OCI-LY1 (cell line): ENCODE measurements at regions not wholly inside any gene's neighbourhood (a gene's known extent, or its start where the extent isn't known, plus 50 kb on each side); places are given as distances from the start of the nearest gene placed in this dataset.
A peak's percentile ranks its signal among the peaks of the same experiment; 100 is the strongest.

Experiments used
- H2AFZ ChIP-seq: fragments of 200-600 bp; sonication (generic), shearing (Covaris generic); 2 replicates; pipeline ENCODE4 v1.6.0; 2014; ENCODE audit warnings: antibody characterized with exemption, mild to moderate bottlenecking, low read length
- H3F3A ChIP-seq: fragments of 200-600 bp; sonication (generic), shearing (Covaris generic); 2 replicates; pipeline ENCODE4 v1.6.0; 2014; ENCODE audit warnings: mild to moderate bottlenecking, antibody characterized with exemption, low read length, moderate library complexity; ENCODE audit not compliant: insufficient read depth
- H3K27ac ChIP-seq: fragments of 200-600 bp; sonication (generic); 2 replicates; pipeline ENCODE4 v1.5.1; 2014; ENCODE audit warnings: low read length, mixed run types, mild to moderate bottlenecking, low read depth; ENCODE audit not compliant: poor library complexity, severe bottlenecking
- H3K27me3 ChIP-seq: fragments of 200-600 bp; sonication (generic); 2 replicates; pipeline ENCODE4 v1.6.0; 2014; ENCODE audit warnings: antibody characterized with exemption, mild to moderate bottlenecking, low read length, moderate library complexity; ENCODE audit not compliant: insufficient read depth
- H3K36me3 ChIP-seq: fragments of 200-600 bp; sonication (generic); 2 replicates; pipeline ENCODE4 v1.6.1; 2014; ENCODE audit warnings: mild to moderate bottlenecking, antibody characterized with exemption, low read length, moderate library complexity, mixed read lengths; ENCODE audit not compliant: insufficient read depth
- H3K4me1 ChIP-seq: fragments of 200-600 bp; sonication (generic); 2 replicates; pipeline ENCODE4 v1.5.1; 2014; ENCODE audit warnings: mild to moderate bottlenecking, low read length, moderate library complexity; ENCODE audit not compliant: insufficient read depth, severe bottlenecking
- H3K4me2 ChIP-seq: fragments of 200-600 bp; sonication (generic), shearing (Covaris generic); 2 replicates; pipeline ENCODE4 v1.6.1; 2014; ENCODE audit warnings: low read length
- H3K4me3 ChIP-seq: fragments of 200-600 bp; sonication (generic); 2 replicates; pipeline ENCODE4 v1.5.1; 2014; ENCODE audit warnings: low read length, low read depth, mild to moderate bottlenecking, mixed read lengths; ENCODE audit not compliant: poor library complexity, severe bottlenecking
- H3K79me2 ChIP-seq: fragments of 200-600 bp; shearing (Covaris generic); 2 replicates; pipeline ENCODE4 v1.6.1; 2016; ENCODE audit warnings: mixed run types, low read length, mixed read lengths; ENCODE audit not compliant: insufficient read depth
- H3K9ac ChIP-seq: fragments of 200-600 bp; sonication (generic), shearing (Covaris generic); 2 replicates; pipeline ENCODE4 v1.6.1; 2014; ENCODE audit warnings: mild to moderate bottlenecking, low read length, mixed read lengths
- H3K9me2 ChIP-seq: fragments of 200-600 bp; sonication (generic), shearing (Covaris generic); 2 replicates; pipeline ENCODE4 v1.6.1; 2014; ENCODE audit warnings: low read depth, mild to moderate bottlenecking, low read length, mixed read lengths
- H3K9me3 ChIP-seq: fragments of 200-600 bp; shearing (Covaris generic); 2 replicates; pipeline ENCODE4 v1.6.1; 2014; ENCODE audit warnings: low read length, mixed read lengths
- H4K20me1 ChIP-seq: fragments of 200-600 bp; sonication (generic), shearing (Covaris generic); 2 replicates; pipeline ENCODE4 v1.6.0; 2016; ENCODE audit warnings: mild to moderate bottlenecking, low read length; ENCODE audit not compliant: insufficient read depth
- CTCF ChIP-seq: fragments of 200-600 bp; sonication (generic), shearing (Covaris generic); IDR thresholded peaks from 2 replicates; pipeline ENCODE4 v1.5.1; 2017; ENCODE audit warnings: mild to moderate bottlenecking, antibody characterized with exemption, low read length, moderate library complexity, mixed read lengths
- EZH2 ChIP-seq: fragments of 200-600 bp; sonication (generic), shearing (Covaris generic); IDR thresholded peaks from 2 replicates; pipeline ENCODE4 v1.8.0; 2017; ENCODE audit warnings: borderline replicate concordance, mixed run types, mild to moderate bottlenecking, antibody characterized with exemption, low read length, moderate library complexity, mixed read lengths

- Histone ChIP-seq H3K27ac (no peak overlapping the region), H3K4me2 (no peak overlapping the region), H3K9me2 (no peaks in the 10 kb centered on the region), H3K4me3 (no peak overlapping the region), H3K36me3 (no peaks in the 10 kb centered on the region), H3F3A (no peaks in the 10 kb centered on the region), H2AFZ (no peak overlapping the region), H3K27me3 (no peaks in the 10 kb centered on the region), H3K79me2 (no peaks in the 10 kb centered on the region), H3K9ac (no peak overlapping the region), H3K9me3 (peaks cover 4% of the 10 kb centered on the region; the same call in 1 of the 2 replicates), H3K4me1 (no peaks in the 10 kb centered on the region), H4K20me1 (no peaks in the 10 kb centered on the region)
- TF ChIP-seq CTCF (no peak), EZH2 (no peak)
These were observed 84.2 kb upstream of the OTOS start for GRCh38 chr2:240224676-240225075.

- Histone ChIP-seq H3F3A (no peaks in the 10 kb centered on the region), H3K36me3 (no peaks in the 10 kb centered on the region), H3K4me2 (no peak overlapping the region), H3K4me1 (no peaks in the 10 kb centered on the region), H3K9me2 (no peaks in the 10 kb centered on the region), H3K9me3 (peaks cover 4% of the 10 kb centered on the region; the same call in 1 of the 2 replicates), H3K27me3 (no peaks in the 10 kb centered on the region), H3K9ac (no peak overlapping the region), H2AFZ (no peak overlapping the region), H4K20me1 (no peaks in the 10 kb centered on the region), H3K27ac (no peak overlapping the region), H3K4me3 (no peak overlapping the region), H3K79me2 (no peaks in the 10 kb centered on the region)
- TF ChIP-seq EZH2 (no peak), CTCF (no peak)
These were observed 84.7 kb upstream of the OTOS start for GRCh38 chr2:240225131-240225530.

GRCh38 chr2:240225660-240226475 lies 85.4 kb upstream of the OTOS start:
- no peak for TF ChIP-seq EZH2
- TF ChIP-seq CTCF, result peak; percentile 48; the same call in 1 of the 2 replicates
- H4K20me1 ChIP-seq, result no peaks in the 10 kb centered on the region

More at GRCh38 chr2:240225660-240226475, 85.4 kb upstream of the OTOS start:
- H3K27me3 ChIP-seq, result no peaks in the 10 kb centered on the region
- no peak overlapping the region for H2AFZ ChIP-seq
- H3K79me2 ChIP-seq, result no peaks in the 10 kb centered on the region
- H3K36me3 ChIP-seq, result no peaks in the 10 kb centered on the region
- H3K9me2 ChIP-seq, result no peaks in the 10 kb centered on the region
- no peak overlapping the region for H3K4me2 ChIP-seq
- no peak overlapping the region for H3K9ac ChIP-seq
- H3K4me1 ChIP-seq, result no peaks in the 10 kb centered on the region
- H3K9me3 ChIP-seq, result peaks cover 4% of the 10 kb centered on the region; the same call in 1 of the 2 replicates
- H3F3A ChIP-seq, result no peaks in the 10 kb centered on the region
- no peak overlapping the region for H3K4me3 ChIP-seq
- no peak overlapping the region for H3K27ac ChIP-seq
